ENCODE measurements at regions not wholly inside any gene's neighbourhood (a gene's known extent, or its start where the extent isn't known, plus 50 kb on each side); places are given as distances from the start of the nearest gene placed in this dataset.
"Not testable (repeated sequence)": the region's sequence is repeated elsewhere in the genome, so short reads cannot be mapped to it uniquely, and the experiment has no call there.

DNA sequence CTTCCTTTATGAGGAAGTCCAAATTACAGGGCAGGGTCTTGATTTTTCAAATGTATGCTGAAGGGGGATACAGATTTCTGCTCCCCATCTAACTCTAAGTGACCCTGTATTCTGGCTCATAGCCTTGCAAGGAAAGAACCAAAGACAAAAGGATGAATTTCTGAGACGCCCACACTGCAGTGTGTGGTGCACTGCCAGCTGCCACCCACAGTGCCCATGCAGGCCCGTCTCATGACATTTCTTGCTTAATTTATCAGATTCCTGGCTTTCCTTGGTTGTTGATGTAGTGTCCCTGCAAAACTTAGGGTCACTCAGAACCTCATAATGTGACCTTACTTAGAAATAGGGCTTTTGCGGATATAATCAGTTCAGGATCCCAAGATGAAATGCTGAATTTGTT is 68.0 kb downstream of the CBLN4 start:
- DNase-seq: no peak

DNA sequence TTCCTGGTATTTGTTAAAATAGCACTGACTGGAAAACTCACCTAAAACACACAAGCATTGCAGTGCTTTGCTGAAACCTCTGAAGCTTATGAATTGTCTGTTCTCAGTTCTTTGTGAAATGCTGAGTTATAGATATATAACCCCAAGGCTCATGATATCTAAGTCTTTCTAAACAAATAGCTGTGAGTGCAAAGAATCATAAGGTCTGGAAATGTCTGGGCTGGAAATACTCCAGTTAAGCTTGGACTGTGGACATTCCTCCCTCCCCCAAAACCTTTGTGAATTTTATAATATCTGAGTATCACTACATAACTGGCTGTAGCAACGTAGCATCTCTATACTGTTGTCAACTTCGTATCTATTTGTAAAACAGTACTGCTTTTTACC is 69.1 kb downstream of the CBLN4 start:
- DNase-seq: no peak

- DNase-seq: no peak
These were observed 69.7 kb downstream of the CBLN4 start for GRCh38 chr20:55935448-55936208.

GRCh38 chr20:55934146-55934545 is 71.2 kb downstream of the CBLN4 start:
- no peak for DNase-seq

DNA sequence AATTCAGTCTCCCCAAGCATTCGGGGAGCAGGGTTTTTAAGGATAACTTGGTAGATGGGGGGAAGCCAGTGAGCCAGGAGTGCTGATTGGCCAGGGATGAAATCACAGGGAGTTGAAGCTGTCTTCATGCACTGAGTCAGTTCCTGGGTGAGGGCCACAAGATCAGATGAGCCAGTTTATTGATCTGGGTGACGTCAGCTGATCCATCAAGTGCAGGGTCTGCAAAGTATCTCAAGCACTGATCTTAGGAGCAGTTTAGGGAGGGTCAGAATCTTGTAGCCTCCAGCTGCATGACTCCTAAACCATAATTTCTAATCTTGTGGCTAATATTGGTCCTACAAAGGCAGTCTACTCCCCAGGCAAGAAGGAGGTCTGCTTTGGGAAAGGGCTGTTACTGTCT is 74.4 kb downstream of the CBLN4 start:
- not testable (repeated sequence) for DNase-seq

DNA sequence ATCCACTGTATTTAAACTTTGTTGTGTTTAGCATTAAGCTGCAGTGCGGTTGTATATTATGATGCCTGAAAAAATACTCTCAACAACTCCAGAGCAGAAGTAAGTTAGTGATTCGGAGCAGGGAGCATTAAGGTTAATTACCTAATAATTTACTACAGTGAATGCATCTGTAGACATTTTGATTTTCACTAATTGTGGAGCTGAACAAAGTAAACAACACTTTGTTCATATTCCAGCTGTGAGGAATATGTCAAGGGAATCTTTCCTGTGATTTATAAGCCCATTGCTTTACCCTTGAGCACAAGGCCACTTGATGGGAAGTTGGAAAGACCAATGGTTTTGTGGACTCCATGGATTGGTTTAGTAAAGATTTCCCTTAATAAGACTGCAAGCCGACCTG is 77.1 kb downstream of the CBLN4 start:
- DNase-seq: no peak

GRCh38 chr20:55919956-55920355 is 85.4 kb downstream of the CBLN4 start:
- DNase-seq: no peak

- DNase-seq: no peak
These were observed 86.0 kb downstream of the CBLN4 start for GRCh38 chr20:55919319-55919718.

GRCh38 chr20:55918471-55918870 is 86.8 kb downstream of the CBLN4 start:
- no peak for DNase-seq

DNA sequence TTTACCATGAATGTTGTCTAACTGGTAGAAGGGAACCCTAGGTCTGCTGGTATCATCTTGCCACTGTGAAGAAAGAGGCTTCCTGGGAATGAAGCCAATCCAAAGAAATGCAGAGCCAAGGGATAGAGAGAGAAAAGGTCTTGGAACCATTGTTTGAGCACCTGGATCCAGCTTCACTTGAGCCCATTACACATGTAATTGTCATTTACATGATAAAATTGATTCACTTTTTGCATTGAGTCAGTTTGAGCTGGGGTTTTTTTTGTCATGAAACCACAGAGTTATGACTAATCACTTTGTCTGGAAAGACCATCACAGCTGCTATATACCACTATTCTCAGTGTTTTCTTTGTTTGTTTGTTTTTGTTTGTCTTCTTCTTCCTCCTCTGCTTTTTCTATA is 112.3 kb downstream of the CBLN4 start:
- no peak for DNase-seq

DNA sequence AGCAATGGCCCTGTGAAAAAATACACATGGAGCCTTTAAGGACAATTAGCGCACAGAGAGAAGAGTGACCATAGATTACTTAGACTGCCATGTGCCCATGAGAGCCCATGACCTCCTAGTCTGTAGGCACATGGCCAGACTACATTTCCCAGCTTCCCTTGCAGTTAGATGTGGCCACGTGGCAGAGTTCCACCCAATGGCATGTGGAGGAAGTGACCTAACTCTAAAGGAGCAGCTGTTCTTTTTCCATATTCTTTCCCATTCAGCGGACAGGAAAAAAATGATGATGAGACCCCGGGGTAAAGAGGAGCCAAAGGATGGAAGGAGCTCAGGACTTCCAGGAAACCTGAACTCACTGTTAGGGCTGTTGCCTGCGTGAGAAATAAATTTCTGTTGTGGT is 116.6 kb downstream of the CBLN4 start:
- DNase-seq: no peak

- DNase-seq: no peak
These were observed 122.4 kb downstream of the CBLN4 start for GRCh38 chr20:55882910-55883309.

- DNase-seq: no peak
These were observed 123.0 kb downstream of the CBLN4 start for GRCh38 chr20:55882286-55882685.

DNA sequence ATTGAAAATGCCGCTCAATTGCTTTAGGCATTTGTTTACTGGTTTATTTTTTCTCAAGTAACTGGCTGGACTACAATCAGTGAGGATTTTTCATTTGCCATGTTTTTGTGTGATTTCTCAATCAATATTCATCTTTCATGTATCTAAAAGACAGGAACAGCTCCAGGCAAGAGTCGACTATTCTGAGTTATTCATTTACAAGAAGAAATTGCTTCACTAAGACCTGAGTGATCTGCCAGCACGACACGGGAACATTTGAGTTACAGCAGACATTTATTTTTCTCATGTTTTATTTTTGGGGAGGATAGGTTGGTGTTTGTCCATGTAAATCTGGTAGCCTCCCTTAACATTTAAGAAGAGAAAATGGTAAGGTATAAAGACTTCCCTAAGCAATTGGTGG is 124.1 kb downstream of the CBLN4 start:
- no peak for DNase-seq

DNA sequence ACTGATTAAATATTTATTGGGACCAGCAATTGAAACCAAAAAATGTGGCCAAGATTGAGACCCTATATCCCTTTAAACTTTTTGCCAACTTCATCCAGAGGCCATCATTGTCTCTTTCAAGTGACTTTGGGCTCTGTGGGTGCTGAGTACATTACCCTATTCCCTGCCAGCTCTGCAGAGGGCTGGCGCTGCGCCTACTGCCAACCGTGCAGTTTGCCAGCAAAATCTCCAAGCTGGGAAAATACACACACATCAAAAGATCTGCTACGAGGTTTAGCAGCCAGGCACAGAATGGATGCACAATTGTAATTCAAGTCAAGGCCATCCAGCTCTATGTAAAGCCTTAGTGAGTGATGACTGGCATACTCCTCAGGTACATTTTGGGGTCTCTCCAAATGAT is 125.0 kb downstream of the CBLN4 start:
- DNase-seq: no peak

DNA sequence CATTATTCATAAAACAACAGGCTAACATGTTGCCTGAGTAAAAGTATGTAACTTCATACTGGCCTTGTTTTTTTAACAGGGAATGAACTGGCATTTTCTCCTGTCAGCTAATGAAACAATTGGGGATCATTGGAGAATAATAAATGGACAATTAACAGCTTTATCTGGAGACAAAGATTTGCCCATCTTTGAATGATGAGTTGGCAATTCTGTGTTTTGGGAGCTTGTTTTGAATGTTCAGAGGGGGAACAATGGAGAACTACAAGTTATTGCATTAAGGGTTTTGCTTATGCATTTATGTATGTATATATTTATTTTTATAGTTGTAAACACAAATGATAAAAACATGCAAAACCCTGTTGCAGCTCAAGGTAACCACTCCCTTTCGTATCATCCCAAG is 150.3 kb downstream of the CBLN4 start:
- no peak for DNase-seq

DNA sequence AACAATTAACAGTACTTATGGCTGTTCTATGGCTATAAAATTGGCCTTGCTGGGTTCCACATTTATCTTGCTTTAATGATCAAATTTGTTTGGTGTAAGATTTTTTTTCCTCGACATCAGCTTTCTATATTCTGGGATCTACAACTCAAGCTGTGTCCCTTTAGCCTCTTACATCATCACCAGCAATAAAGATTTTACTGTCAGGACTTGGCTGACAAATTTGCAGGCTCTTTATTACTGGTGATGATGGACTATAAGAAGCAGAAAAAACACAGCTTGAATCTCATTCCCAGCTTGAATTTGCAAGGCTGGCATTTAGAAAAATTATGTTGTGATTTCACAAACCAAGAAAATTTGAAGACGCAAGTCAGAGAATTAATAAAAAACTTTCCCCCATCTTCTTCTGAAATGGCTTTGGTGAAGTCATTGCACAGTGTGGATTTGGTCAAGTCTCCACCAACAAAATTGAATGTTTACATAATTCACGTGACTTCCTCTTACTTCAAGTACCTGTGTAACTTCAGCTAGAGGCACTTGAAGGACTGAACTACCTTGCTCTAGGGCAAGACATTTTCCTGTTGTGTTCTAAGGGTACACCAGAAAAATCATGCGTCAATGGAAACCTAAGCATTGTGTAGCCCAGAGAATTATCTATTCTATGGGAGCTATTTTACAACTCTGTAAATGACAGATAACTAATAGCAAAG is 175.0 kb downstream of the CBLN4 start:
- DNase-seq: no peak

- no peak for DNase-seq
These were observed 200.2 kb downstream of the CBLN4 start for GRCh38 chr20:55805138-55805537.

- no peak for DNase-seq
These were observed 204.6 kb downstream of the CBLN4 start for GRCh38 chr20:55800552-55801245.

DNA sequence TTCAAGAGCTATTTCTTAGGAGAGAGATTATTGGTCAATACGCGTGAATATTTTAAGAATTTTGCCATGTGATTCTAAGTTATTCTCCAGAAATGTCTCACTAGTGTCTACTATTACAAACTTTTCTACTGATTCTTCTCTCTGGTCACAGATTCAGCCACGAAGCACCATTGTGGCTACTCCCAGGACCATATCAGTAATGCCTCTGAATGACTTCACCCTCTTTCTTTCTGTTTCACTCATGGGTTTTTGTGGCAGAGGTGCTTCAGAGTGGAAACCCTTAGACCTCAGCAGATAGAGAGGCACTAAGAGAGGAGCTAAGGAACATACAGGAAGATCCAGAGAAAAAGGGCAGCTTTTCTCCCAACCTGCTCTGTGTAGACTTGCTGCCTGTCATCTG is 211.3 kb downstream of the CBLN4 start:
- DNase-seq: no peak

DNA sequence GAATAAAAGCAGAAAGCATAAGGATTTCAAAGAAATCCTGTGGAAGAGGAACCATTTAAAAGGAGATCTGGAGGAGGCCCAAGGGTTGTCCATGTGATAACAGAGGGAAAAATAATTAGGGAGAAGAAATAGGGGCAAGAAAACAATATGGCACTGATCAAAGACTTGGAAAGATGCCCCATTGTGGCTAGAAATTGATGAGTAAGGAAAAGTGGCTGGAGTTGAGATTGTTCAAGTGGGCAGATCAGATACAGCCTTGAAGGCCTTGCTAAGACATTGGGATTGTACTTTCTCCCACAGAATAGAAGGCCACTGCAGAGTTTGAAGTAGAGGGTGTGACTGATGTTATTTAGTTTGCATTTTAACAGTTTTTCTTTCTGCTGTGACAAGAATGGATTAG is 213.3 kb downstream of the CBLN4 start:
- no peak for DNase-seq

DNA sequence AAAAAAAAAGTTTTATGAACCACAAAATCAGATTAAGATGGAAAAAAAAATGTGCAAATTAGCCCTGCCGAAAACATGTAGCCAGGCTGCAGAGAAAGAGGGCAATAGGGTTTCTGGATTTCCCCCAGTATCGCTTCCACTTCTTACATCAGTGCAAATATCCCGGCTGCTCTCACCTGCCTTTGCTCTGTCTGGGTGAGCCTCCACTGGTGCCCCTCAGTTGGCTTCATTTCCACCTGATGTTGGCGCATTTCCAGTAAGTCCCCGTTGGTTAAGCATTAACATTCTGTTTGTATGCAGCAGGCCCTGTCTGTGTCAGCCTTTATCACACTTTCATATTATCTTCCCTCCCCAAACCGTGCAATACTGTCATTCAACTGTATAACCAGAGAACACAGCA is 215.1 kb downstream of the CBLN4 start:
- no peak for DNase-seq

DNA sequence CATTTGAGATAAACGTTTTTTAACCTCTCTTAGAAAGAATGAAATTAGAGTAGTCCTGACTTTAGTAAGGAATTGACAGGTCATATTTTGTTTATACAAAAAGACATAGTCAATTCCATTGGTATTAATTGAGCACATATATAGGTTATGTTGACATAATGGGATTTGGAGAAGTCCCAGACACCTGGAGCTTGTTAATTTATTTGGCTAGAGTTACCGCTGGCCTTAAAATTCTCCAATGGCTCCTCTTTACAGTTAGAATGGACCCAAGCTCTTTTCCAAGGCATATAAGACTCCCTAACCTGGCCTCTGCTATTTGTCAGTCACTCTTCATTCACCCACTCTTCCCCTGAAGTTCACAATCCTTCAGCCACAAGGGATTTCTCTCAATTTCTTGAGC is 221.3 kb downstream of the CBLN4 start:
- DNase-seq: no peak

GRCh38 chr20:55783381-55783780 is 221.9 kb downstream of the CBLN4 start:
- no peak for DNase-seq
